ENCODE measurements at regions not wholly inside any gene's neighbourhood (a gene's known extent, or its start where the extent isn't known, plus 50 kb on each side); places are given as distances from the start of the nearest gene placed in this dataset.

DNA sequence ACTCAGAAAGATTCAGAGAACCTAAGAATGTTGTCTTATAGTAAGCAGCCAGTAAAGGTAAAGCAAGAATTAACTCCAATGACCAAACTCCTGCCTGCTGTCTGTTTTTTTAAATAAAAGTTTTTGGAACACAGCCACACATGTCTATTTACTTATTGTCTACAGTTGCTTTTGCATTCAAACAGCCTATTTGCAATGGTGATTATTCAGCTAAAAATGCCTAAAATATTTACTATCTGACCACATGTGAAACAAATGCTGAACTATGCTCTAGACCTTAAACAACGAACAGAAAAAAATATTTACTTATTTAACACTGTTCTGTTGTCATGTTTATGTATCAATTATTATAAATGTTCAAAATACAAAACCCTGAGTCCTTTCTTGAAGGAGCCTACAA lies 1246.6 kb downstream of the FAM181B start:
- H3K36me3 Mint-ChIP-seq (ENCODE audit: insufficient read depth), result no peaks in the 10 kb centered on the region
- no peak overlapping the region for H3K4me3 Mint-ChIP-seq
- no peaks in the 10 kb centered on the region for H3K9me3 Mint-ChIP-seq
- H3K27me3 Mint-ChIP-seq (ENCODE audit: low read depth), result no peaks in the 10 kb centered on the region
- ATAC-seq (no peak), DNase-seq (no peak)
- H3K4me1 Mint-ChIP-seq (ENCODE audit: low read depth), result no peaks in the 10 kb centered on the region

DNA sequence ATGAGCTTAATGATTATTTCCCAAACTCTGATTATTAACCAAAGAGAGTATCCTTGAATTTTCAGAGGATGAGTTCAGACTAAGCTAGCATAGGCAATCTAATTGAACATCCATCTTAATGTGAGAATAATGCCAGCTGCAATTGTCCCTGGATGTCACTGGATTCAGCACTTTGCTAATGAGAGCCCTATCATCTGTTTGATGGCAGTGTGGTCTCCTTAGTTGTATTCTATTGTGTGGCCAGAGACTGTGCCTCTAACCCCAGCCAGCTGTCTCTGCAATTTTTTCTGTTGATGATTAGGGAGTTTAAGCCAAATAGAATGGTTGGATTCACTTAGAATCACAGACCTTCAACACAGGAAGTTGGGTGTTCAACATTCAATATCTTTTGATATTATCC lies 1249.5 kb downstream of the FAM181B start:
- no peaks in the 10 kb centered on the region for H3K36me3 Mint-ChIP-seq (ENCODE audit: insufficient read depth)
- no peak overlapping the region for H3K4me3 Mint-ChIP-seq
- no peak for DNase-seq
- no peak for ATAC-seq
- H3K9me3 Mint-ChIP-seq, result no peaks in the 10 kb centered on the region
- no peaks in the 10 kb centered on the region for H3K27me3 Mint-ChIP-seq (ENCODE audit: low read depth)
- no peaks in the 10 kb centered on the region for H3K4me1 Mint-ChIP-seq (ENCODE audit: low read depth)

DNA sequence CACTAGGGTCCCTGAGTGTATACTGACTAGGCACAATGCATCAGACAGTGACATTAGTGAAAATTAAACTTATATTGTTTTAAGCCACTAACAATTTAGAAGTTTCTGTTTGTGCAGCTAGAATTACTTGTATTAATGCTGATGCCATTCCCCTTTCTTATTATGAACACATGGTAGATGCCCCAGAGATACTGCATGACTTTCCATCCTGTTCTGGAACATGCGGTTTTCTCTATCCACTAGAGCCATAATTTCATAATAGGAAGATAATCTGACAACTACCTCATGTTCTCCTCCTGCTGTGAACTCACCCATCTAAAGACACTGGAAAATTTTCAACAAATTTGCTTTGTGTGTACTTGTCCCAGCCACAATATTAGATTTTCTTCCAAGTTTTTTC lies 1256.4 kb downstream of the FAM181B start:
- ATAC-seq (no peak), DNase-seq (no peak)
- H3K27me3 Mint-ChIP-seq (ENCODE audit: low read depth), result no peaks in the 10 kb centered on the region
- no peaks in the 10 kb centered on the region for H3K36me3 Mint-ChIP-seq (ENCODE audit: insufficient read depth)
- H3K9me3 Mint-ChIP-seq, result no peaks in the 10 kb centered on the region
- no peaks in the 10 kb centered on the region for H3K4me1 Mint-ChIP-seq (ENCODE audit: low read depth)
- no peak overlapping the region for H3K4me3 Mint-ChIP-seq

DNA sequence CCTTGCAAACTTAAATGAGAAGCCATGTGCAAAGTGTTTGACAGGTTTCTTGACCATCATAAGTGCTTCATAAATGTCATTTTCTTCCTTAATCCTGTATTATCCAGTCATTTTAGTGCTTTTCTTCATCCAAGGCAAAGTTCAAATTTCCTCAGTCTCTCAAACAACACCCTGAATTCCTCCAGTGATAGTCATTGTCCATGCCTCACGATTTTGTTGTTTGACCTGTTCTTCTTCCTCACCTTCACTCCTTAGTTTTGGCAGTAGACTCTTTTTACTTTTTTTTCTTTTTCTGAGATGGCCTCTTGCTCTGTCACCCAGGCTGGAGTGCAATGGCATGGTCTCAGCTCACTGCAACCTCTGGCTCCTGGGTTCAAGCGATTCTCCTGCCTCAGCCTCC lies 1257.3 kb downstream of the FAM181B start:
- H3K27me3 Mint-ChIP-seq (ENCODE audit: low read depth), result no peaks in the 10 kb centered on the region
- ATAC-seq (no peak), DNase-seq (no peak)
- H3K36me3 Mint-ChIP-seq (ENCODE audit: insufficient read depth), result no peaks in the 10 kb centered on the region
- no peaks in the 10 kb centered on the region for H3K9me3 Mint-ChIP-seq
- H3K4me1 Mint-ChIP-seq (ENCODE audit: low read depth), result no peaks in the 10 kb centered on the region
- H3K4me3 Mint-ChIP-seq, result no peak overlapping the region

DNA sequence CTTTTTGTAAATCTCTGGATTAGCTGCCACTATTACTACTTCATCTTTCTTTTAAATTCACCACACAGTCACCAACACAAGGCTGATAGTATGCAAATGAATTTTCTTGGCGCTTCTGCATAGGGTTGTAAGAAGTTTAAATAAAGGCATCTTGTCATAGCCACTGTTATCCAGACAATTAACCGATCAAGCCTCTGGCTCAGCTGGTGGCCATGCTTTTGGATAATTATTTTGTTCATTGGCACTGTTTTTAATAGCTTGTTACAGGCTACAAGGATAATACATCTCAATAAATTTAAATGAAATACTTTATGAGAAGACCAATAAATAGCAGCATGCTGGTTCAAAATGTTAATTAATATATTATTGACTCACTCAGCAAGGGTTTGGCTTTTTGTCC lies 1261.0 kb downstream of the FAM181B start:
- H3K4me3 Mint-ChIP-seq, result no peak overlapping the region
- DNase-seq (no peak), ATAC-seq (no peak)
- H3K4me1 Mint-ChIP-seq (ENCODE audit: low read depth), result no peaks in the 10 kb centered on the region
- H3K9me3 Mint-ChIP-seq, result peaks cover 9% of the 10 kb centered on the region
- H3K36me3 Mint-ChIP-seq (ENCODE audit: insufficient read depth), result no peaks in the 10 kb centered on the region
- no peaks in the 10 kb centered on the region for H3K27me3 Mint-ChIP-seq (ENCODE audit: low read depth)

DNA sequence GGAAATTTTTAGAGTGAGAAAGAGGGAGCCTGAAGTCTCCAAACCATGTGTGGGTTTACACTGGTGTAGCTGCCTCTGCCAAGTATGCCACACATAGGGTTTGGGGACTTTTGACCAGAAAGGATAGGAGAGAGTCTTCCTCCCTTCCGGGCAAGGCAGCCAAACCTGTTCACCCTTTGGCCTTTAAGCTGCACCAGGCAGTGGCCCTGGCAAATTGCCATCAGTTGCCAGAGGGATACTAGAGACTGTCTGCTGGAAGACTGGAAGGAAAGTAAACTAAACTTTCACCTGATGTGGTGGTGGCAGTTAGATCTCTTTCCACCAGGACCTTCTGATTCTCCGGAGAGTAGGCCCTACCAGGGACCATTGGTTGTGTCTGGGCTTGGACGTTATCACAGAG lies 1263.2 kb downstream of the FAM181B start:
- Mint-ChIP-seq H3K4me3 (no peak overlapping the region), H3K9me3 (peaks cover 13% of the 10 kb centered on the region), H3K27me3 (ENCODE audit: low read depth) (no peaks in the 10 kb centered on the region), H3K4me1 (ENCODE audit: low read depth) (no peaks in the 10 kb centered on the region), H3K36me3 (ENCODE audit: insufficient read depth) (no peaks in the 10 kb centered on the region)
- ATAC-seq, result no peak
- no peak for DNase-seq

DNA sequence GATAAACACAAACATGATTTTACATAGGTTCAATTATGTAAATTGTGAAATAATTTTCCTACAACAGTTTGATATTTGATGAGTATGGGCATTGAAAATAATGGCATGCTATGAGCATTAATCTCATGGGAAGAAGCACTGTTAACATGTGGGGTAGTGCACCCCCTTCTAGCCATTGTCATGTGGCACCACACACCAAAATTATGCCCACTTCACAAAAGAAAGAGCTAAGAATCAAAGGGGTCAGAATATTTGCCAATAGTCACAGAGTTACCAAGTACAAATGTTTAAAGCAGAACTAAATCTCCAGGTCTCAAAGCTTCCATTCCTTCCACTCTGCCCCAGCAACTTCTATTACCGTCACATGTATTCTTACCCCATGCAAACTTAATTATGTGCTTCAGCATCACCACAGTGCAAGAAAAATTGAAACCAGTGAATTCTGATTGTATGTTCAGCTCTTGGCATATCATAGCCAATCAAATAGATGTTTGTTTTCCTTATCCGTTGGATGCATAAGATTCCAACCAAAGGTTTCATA lies 1273.8 kb downstream of the FAM181B start:
- Mint-ChIP-seq H3K4me3 (no peak overlapping the region), H3K4me1 (ENCODE audit: low read depth) (no peaks in the 10 kb centered on the region), H3K27me3 (ENCODE audit: low read depth) (no peaks in the 10 kb centered on the region), H3K9me3 (peaks cover 8% of the 10 kb centered on the region), H3K36me3 (ENCODE audit: insufficient read depth) (no peaks in the 10 kb centered on the region)
- ATAC-seq (no peak), DNase-seq (no peak)

DNA sequence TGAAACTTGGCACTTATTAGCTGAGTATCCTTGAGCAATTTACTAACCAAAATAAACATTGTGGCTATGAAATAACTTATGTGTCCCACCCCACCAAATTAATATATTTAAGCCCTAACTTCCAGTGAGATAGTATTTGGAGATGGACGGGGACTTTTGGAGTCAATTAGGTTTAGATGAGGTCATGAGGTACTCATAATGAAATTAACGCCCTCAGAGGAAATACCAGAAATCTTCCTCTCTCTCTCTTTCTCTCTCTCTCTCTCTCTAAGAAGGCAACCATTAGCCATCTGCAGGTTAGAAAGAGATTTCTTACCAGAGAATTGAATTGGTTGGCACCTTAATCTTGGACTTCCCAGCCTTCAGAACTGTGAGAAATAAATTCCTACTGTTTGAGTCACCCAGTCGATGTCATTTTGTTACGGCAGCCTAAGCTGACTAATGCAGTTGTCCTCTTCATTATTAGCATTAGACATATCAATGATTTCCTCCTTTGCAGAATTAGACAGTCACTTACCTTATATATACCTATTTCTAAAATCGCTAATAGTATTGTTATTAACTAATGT lies 1284.0 kb downstream of the FAM181B start:
- Mint-ChIP-seq H3K4me1 (ENCODE audit: low read depth) (no peaks in the 10 kb centered on the region), H3K9me3 (peaks cover 13% of the 10 kb centered on the region), H3K4me3 (no peak overlapping the region), H3K36me3 (ENCODE audit: insufficient read depth) (no peaks in the 10 kb centered on the region), H3K27me3 (ENCODE audit: low read depth) (no peaks in the 10 kb centered on the region)
- DNase-seq (no peak), ATAC-seq (no peak)

DNA sequence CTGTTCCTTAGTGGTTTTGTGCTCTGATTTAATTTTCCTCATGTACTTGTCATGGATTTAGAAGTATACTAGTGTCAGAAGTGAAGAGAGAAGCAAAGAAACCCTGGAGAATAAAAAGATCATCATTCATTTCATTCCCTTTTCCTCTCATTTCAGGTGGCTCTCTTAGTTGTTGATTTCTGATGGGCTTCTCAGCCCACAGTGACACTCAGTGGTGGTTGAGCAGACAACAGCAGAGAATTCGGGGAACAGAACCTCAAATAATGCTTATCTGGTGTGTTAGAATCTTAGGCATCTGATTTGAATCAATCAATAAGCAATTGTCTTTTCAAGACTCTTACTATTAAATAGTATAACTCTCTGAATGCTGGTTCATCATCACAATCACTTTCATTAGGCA lies 1289.4 kb downstream of the FAM181B start:
- ATAC-seq, result no peak
- H3K27me3 Mint-ChIP-seq (ENCODE audit: low read depth), result no peaks in the 10 kb centered on the region
- H3K4me3 Mint-ChIP-seq, result no peak overlapping the region
- no peaks in the 10 kb centered on the region for H3K36me3 Mint-ChIP-seq (ENCODE audit: insufficient read depth)
- no peak for DNase-seq
- H3K4me1 Mint-ChIP-seq (ENCODE audit: low read depth), result no peaks in the 10 kb centered on the region
- peaks cover 8% of the 10 kb centered on the region for H3K9me3 Mint-ChIP-seq

DNA sequence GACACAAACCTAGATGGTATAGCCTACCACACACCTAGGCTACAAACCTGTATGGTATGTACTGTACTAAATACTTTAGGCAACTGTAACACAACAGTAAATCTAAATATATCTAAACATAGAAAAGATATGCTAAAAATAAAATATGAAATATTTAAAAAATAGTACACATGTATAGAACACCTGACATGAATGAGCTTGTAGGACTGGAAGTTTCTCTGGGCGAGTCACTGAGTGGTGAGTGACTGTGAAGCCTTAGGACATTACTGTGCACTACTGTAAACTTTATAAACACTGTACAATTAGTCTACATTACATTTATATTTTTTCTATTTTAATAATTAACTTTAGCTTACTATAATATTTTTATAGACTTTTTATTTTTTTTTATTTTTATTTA lies 1301.3 kb downstream of the FAM181B start:
- ATAC-seq, result no peak
- no peak overlapping the region for H3K4me3 Mint-ChIP-seq

DNA sequence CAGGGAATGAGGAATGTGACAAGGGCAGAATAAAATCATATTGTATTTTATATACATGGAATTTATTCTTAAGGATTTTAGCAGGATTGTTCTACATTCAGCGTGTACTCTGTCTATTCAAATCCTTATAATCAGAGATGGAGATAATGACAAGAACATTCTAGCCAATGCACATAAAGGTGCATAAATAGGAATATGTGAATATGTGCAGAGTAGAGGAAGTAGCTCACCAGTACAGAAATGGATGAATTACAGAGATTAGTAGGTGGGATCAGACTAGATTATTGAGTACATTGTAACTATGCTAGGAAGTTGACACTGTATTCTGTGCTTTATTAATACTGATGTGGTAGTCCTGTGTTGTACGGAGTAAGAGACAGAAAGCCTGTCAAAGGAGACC lies 1308.8 kb downstream of the FAM181B start:
- H3K9me3 Mint-ChIP-seq, result peaks cover 4% of the 10 kb centered on the region
- no peaks in the 10 kb centered on the region for H3K27me3 Mint-ChIP-seq (ENCODE audit: low read depth)
- H3K4me3 Mint-ChIP-seq, result no peak overlapping the region
- ATAC-seq (no peak), DNase-seq (no peak)
- no peaks in the 10 kb centered on the region for H3K4me1 Mint-ChIP-seq (ENCODE audit: low read depth)
- H3K36me3 Mint-ChIP-seq (ENCODE audit: insufficient read depth), result no peaks in the 10 kb centered on the region

More for the DNA sequence above, 1301.3 kb downstream of the FAM181B start:
- no peaks in the 10 kb centered on the region for H3K4me1 Mint-ChIP-seq (ENCODE audit: low read depth)
- no peak for DNase-seq
- peaks cover 4% of the 10 kb centered on the region for H3K9me3 Mint-ChIP-seq
- no peaks in the 10 kb centered on the region for H3K36me3 Mint-ChIP-seq (ENCODE audit: insufficient read depth)
- H3K27me3 Mint-ChIP-seq (ENCODE audit: low read depth), result no peaks in the 10 kb centered on the region

DNA sequence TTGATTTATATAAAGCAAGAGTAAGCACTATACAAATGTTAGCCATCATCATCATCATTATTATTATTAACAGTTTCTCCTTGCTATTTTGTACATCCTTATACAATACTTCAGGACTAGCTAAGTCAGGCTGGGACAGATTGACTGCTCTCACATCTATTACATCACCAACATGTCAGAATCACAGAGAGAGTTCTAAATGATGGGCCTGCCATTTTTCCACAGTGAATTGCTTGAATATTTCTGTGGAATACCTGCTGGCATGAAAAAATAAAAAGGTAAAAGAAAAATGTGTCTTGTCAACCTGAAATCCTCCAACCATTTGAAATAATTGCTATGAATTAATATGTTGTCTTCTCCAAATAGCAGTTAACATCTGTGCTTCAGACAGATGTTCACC lies 1311.3 kb downstream of the FAM181B start:
- Mint-ChIP-seq H3K27me3 (ENCODE audit: low read depth) (no peaks in the 10 kb centered on the region), H3K4me3 (no peak overlapping the region), H3K36me3 (ENCODE audit: insufficient read depth) (no peaks in the 10 kb centered on the region), H3K4me1 (ENCODE audit: low read depth) (no peaks in the 10 kb centered on the region), H3K9me3 (no peaks in the 10 kb centered on the region)
- no peak for DNase-seq
- ATAC-seq, result no peak

DNA sequence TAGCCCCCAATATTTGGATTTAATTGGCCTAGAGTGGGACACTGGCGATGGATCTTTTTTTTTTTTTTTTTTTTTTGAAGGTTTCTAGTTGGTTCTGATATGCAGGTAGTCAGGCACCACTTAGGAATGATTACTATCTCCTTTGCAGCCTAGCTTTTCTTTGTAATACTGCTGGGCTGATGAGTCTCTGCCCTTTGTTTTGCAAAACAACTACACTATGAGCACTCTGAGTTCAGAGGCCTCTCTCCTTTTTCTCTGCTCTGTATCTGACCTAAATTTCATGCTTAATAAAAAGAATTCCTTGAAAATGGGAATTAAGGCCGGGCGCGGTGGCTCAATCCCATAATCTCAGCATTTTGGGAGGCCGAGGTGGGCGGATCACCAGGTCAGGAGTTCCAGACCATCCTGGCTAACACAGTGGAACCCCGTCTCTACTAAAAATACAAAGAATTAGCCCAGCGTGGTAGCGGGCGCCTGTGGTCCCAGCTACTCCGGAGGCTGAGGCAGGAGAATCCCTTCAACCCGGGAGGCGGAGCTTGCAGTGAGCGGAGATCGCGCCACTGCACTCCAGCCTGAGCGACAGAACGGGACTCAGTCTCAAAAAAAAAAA lies 1312.3 kb downstream of the FAM181B start:
- no peaks in the 10 kb centered on the region for H3K36me3 Mint-ChIP-seq (ENCODE audit: insufficient read depth)
- no peak overlapping the region for H3K4me3 Mint-ChIP-seq
- H3K9me3 Mint-ChIP-seq, result no peaks in the 10 kb centered on the region
- H3K4me1 Mint-ChIP-seq (ENCODE audit: low read depth), result no peaks in the 10 kb centered on the region
- no peak for DNase-seq
- H3K27me3 Mint-ChIP-seq (ENCODE audit: low read depth), result no peaks in the 10 kb centered on the region
- no peak for ATAC-seq

DNA sequence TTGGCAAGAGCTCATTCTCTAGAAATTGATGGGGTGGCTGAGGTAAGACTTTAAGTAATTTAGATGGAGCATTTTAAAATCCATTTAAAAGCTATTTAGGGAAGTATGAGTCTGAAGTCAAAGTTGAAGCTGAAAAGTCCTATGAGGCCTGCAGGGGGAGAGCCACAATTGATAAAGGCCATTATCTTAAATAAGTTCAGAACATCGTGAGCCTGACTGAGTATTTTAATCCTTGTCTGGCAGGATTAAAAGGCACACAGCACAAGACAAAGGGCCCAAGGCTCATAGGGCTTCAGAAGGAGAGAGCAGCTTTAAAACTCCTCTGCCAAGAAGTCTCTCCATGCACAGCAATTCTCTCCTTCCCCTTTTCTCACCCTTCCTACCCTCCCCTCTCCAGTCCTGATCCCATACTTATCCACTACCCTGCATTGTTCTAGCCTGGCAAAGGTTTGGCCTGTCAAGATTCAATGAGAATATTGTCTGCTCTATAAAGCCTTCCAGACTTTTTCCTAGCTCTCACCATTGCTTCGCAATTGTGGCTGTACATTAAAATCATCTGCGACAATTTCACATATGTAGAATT lies 1312.9 kb downstream of the FAM181B start:
- H3K36me3 Mint-ChIP-seq (ENCODE audit: insufficient read depth), result no peaks in the 10 kb centered on the region
- no peaks in the 10 kb centered on the region for H3K27me3 Mint-ChIP-seq (ENCODE audit: low read depth)
- no peak for DNase-seq
- ATAC-seq, result no peak
- no peaks in the 10 kb centered on the region for H3K9me3 Mint-ChIP-seq
- H3K4me1 Mint-ChIP-seq (ENCODE audit: low read depth), result no peaks in the 10 kb centered on the region
- no peak overlapping the region for H3K4me3 Mint-ChIP-seq

DNA sequence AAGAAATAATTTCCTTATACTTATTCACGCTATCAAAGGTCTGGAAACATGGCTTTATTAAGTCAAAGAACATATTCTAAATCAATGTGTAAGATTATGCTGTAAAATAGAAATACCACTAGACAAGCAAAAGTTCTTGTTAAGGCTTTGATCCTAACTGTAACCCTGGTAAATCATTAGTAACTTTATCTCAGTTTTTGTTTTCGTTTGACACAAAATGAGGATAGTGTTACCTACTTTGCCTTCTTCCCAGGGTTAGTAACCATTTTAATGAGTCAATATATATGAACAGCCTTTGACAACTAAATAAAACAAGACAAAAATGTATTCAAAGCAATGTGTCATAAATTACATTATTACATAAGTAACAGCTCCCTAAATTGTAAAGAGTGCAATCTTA lies 1336.3 kb downstream of the FAM181B start:
- no peaks in the 10 kb centered on the region for H3K36me3 Mint-ChIP-seq (ENCODE audit: insufficient read depth)
- H3K4me1 Mint-ChIP-seq (ENCODE audit: low read depth), result no peaks in the 10 kb centered on the region
- no peak overlapping the region for H3K4me3 Mint-ChIP-seq
- DNase-seq (no peak), ATAC-seq (no peak)
- H3K27me3 Mint-ChIP-seq (ENCODE audit: low read depth), result no peaks in the 10 kb centered on the region
- no peaks in the 10 kb centered on the region for H3K9me3 Mint-ChIP-seq

Measured in activated T-cell treated with anti-CD3 and anti-CD28 coated beads, Interleukin-2, amount 50 U/mL, for 4 hours (primary cell).